Cerebellar nuclear complex (tissue), 1 donor: ENCODE measurements at regions not wholly inside any gene's neighbourhood (a gene's known extent, or its start where the extent isn't known, plus 50 kb on each side); places are given as distances from the start of the nearest gene placed in this dataset.
"Not testable (repeated sequence)": the region's sequence is repeated elsewhere in the genome, so short reads cannot be mapped to it uniquely, and the experiment has no call there.

Experiments
- DNase-seq, 2 experiments: peaks; one replicate each; lab custom pipeline; 2025; lab: John Stamatoyannopoulos, UW

- no peak for DNase-seq
Observed at GRCh38 chr9:12997009-12997408, 222.2 kb downstream of the LURAP1L start.

- no peak for DNase-seq
Observed at GRCh38 chr9:13001989-13002580, 227.3 kb downstream of the LURAP1L start.

- DNase-seq, result no peak
Observed at GRCh38 chr9:13002740-13003139, 227.9 kb downstream of the LURAP1L start.

GRCh38 chr9:13009871-13010270, 235.1 kb downstream of the LURAP1L start:
- no peak for DNase-seq

GRCh38 chr9:13013991-13014883, 239.4 kb downstream of the LURAP1L start:
- DNase-seq, result no peak

DNA sequence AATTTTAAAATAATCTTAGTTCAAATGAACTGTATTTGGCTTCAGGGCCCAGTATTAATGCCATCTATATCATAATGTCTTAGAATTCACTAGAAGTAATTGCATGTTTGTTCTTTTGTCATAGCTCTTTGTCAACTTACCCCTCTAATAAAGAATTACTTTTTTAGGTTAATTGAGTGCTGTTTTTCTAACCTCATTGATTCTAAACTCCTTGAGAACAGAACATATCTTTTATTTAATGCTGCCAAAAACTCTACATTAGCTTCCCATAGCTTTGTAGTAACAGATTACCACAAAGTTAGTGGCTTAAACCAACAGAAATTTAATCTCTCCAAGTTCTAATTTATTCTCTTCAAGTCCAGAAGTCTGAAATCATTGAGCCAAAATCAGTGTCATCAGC, 242.4 kb downstream of the LURAP1L start:
- DNase-seq, result no peak

DNA sequence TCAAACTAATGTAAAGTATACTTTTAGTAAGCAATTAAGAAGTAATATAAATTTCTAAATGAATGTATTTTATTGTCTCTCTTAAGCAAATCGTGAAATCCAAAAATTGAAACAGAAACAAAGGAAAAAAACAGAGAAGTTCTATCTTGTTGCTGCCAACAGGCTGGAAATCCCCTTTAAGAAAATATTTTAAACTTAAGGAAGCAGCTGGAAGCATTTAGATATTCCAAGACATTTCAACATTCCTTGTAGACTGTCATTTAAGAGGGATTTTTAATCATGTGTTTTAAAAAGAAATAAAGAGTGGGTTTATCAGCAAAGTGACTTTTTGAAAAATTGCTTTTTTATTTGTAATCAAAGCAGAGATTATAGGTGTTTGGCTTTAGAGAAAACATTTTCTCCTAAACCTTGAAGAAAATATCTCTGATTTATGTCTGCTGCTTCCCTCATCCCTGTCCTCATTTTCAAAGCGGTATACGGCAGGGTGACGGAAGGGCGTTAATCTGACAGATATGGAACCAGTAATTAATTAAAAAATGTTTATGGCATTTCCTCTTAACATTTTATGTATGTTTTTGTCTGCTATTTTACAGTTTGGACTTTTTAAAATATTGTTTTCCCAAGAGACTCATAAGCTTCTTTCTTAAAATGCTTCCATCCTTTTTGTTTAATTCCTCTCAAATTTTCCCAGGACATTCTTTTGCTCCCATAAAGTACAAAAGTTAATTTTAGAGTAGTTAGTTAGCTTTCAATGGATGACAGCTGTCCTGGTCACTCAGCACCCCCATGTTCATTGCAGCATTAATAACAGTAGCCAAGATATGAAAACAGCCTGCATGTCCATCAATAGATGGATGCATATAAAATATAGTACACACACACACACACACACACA, 245.6 kb downstream of the LURAP1L start:
- DNase-seq, result no peak

DNA sequence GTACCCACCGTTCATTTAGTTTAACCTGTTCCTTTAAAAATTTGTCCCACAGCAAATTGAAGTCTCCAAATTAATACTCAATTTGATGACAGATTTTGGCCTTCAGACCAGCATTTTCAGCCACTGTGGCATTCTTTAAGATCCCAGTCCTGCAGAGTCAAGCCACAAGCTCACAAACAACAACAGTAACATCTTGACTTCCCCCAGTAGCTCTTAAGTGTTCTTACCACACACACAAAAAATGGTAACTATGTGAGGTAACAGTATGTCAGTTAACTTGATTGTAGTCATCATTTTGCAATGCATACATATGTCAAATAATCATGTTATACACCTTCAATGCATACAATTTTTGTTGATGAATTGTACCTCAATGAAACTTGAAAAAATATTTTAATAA, 247.9 kb downstream of the LURAP1L start:
- DNase-seq, result no peak

DNA sequence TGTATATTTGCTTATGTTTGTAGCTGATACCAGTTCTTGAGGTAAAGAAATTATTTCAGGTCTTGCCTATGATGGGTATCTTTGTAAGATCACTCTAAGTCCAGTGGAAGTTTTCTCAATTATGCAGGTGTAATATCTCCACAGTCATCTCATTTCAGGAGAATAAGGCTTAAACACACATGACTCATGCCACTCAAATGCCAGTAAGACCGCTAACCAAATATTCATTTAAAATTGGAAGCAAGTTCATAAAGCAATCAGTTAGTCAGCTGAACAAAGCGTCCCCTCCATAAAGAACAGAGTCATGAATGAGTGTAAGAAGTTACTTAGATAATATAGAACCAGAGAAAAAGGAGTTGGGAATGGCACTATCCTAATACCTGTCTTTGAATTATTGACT, 248.7 kb downstream of the LURAP1L start:
- no peak for DNase-seq

- DNase-seq, result no peak
Observed at GRCh38 chr9:13026956-13027355, 252.1 kb downstream of the LURAP1L start.

GRCh38 chr9:13027879-13028278, 251.6 kb downstream of the MPDZ start:
- DNase-seq, result no peak

- DNase-seq, result no peak
Observed at GRCh38 chr9:13032585-13032984, 246.9 kb downstream of the MPDZ start.

- DNase-seq, result no peak
Observed at GRCh38 chr9:13033959-13034693, 245.4 kb downstream of the MPDZ start.

DNA sequence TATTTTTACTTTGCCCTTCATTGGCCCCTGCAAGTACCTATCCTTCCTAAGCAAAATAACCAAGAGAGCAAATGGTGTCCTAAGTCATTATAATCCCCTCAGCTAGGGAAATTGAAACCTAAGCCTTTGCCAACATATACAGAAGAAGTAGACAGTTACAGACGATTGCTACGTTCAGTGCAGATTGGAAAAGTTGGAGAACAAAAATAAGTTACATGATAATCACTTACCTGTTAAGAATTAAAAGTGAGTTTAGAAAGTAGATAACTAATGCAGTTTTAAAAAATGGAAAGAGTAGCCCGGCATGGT, 244.8 kb downstream of the MPDZ start:
- DNase-seq, result no peak

- DNase-seq, result no peak
Observed at GRCh38 chr9:13035822-13036221, 243.7 kb downstream of the MPDZ start.

- not testable (repeated sequence) for DNase-seq
Observed at GRCh38 chr9:13037808-13038207, 241.7 kb downstream of the MPDZ start.

- DNase-seq, result no peak
Observed at GRCh38 chr9:13047827-13048587, 231.5 kb downstream of the MPDZ start.

DNA sequence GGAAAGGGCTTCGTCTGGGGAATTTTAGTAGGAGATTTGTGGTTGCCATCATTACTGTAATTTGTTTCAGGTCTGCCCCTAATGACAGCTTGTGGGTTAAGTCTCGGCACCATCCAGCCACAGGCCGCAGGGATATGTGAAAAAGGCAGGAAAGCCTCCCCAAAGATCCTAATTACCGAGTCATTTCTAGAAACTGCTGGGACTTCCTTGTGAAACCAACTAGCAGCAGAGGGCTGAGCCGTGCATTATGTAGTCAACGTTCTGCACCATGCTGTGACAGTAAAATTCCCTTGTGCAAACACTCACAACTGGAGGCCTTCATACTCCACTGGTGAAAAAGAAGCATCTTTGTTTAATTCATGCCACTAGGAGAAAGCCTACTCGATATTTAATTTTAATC, 230.3 kb downstream of the MPDZ start:
- no peak for DNase-seq

DNA sequence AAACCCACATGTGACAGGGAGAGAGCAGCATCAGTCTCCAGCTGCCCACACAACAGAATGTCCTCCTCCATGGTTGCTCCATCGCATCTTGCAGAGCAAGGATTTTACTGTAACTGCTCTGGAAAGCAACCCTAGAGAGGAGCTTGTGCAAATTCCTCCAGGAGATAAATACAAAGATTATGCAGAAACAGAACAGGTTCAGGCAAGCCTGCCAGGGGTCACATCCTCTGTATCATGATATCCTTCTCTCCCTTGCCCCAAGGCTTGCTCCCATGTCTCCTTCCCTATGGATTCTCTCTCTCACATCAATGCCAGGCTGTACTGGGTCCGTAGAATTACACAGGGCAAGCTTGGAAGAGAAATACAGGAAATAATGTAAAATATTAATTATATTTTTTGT, 226.0 kb downstream of the MPDZ start:
- no peak for DNase-seq

GRCh38 chr9:13054389-13054788, 225.1 kb downstream of the MPDZ start:
- no peak for DNase-seq
